Neutrophil (primary cell): ENCODE measurements at regions not wholly inside any gene's neighbourhood (a gene's known extent, or its start where the extent isn't known, plus 50 kb on each side); places are given as distances from the start of the nearest gene placed in this dataset.

Experiments used
- H3K27ac ChIP-seq: fragments of 200-600 bp; sonication (generic); 2 replicates; pipeline ENCODE4 v1.5.1; 2016; ENCODE audit warnings: mild to moderate bottlenecking, moderate library complexity
- H3K27me3 ChIP-seq: fragments of 200-600 bp; sonication (generic); 2 replicates; pipeline ENCODE4 v1.6.0; 2016; ENCODE audit warnings: mild to moderate bottlenecking
- H3K36me3 ChIP-seq: fragments of 200-600 bp; sonication (generic); 2 replicates; pipeline ENCODE4 v1.5.1; 2017
- H3K4me1 ChIP-seq, 2 experiments: fragments of 200-600 bp in 1 of 2; sonication (generic) in 1 of 2; 1 replicate in 1 of 2; 2 replicates in 1 of 2; pipeline versions ENCODE4 v1.5.1 to v1.6.1; 2013 to 2016; ENCODE audit warnings: low read depth in 1 of 2, low read length in 1 of 2, mild to moderate bottlenecking in 1 of 2, moderate library complexity in 1 of 2; ENCODE audit not compliant: control insufficient read depth in 1 of 2, insufficient read depth in 1 of 2
- H3K4me3 ChIP-seq, 2 experiments: fragments of 200-600 bp in 1 of 2; sonication (generic) in 1 of 2; 1 replicate in 1 of 2; 2 replicates in 1 of 2; pipeline ENCODE4 v1.5.1; 2013 to 2016; ENCODE audit warnings: low read depth in 1 of 2, low read length in 1 of 2, mild to moderate bottlenecking in 1 of 2, moderate library complexity in 1 of 2
- H3K9me3 ChIP-seq: fragments of 200-600 bp; sonication (generic); 2 replicates; pipeline ENCODE4 v1.5.1; 2016
- TF ChIP-seq, protein P1 (sequence below): fragments of 200-600 bp; sonication (generic); IDR thresholded peaks from 2 replicates; pipeline ENCODE4 v1.5.1; 2016; ENCODE audit warnings: antibody characterized with exemption

GRCh38 chr1:25137521-25138395 lies 94.5 kb downstream of the SYF2 start:
- TF ChIP-seq, protein P1, sequence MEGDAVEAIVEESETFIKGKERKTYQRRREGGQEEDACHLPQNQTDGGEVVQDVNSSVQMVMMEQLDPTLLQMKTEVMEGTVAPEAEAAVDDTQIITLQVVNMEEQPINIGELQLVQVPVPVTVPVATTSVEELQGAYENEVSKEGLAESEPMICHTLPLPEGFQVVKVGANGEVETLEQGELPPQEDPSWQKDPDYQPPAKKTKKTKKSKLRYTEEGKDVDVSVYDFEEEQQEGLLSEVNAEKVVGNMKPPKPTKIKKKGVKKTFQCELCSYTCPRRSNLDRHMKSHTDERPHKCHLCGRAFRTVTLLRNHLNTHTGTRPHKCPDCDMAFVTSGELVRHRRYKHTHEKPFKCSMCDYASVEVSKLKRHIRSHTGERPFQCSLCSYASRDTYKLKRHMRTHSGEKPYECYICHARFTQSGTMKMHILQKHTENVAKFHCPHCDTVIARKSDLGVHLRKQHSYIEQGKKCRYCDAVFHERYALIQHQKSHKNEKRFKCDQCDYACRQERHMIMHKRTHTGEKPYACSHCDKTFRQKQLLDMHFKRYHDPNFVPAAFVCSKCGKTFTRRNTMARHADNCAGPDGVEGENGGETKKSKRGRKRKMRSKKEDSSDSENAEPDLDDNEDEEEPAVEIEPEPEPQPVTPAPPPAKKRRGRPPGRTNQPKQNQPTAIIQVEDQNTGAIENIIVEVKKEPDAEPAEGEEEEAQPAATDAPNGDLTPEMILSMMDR: no peak
- Histone ChIP-seq H3K27me3 (no peaks in the 10 kb centered on the region), H3K4me1 (peaks cover 17 to 19% of the 10 kb centered on the region in 2 experiments)

DNA sequence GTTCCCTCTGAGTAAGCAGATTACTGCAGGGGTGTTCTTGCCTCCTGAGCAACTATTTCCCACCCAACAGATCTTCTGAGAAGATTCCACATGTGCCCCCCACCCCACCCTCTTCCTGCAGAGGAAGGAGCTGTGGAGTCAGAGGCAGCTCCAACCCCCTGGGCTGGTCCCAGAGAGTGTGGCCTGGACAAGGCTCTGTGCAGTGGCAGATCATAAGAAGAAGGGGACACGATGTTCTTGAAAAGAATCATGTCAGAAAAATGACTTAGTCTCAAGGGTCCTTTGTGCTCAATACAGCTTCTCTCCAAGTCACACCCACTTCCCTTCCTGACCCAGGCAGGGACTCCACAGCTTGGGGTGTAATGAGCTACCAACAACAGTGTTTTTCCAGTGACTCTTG lies 95.2 kb downstream of the SYF2 start:
- Histone ChIP-seq H3K4me1 (peaks cover 24 to 25% of the 10 kb centered on the region in 2 experiments), H3K4me3 (no peak overlapping the region), H3K9me3 (no peaks in the 10 kb centered on the region), H3K27me3 (no peaks in the 10 kb centered on the region), H3K27ac (no peak overlapping the region), H3K36me3 (no peaks in the 10 kb centered on the region)
- TF ChIP-seq, protein P1: no peak

More at GRCh38 chr1:25137521-25138395, 94.5 kb downstream of the SYF2 start:
- H3K36me3 ChIP-seq: no peaks in the 10 kb centered on the region
- no peak overlapping the region for H3K4me3 ChIP-seq
- no peaks in the 10 kb centered on the region for H3K9me3 ChIP-seq
- no peak overlapping the region for H3K27ac ChIP-seq

- H3K4me3 ChIP-seq: no peak overlapping the region
Measured at GRCh38 chr1:25135909-25136308, 96.4 kb downstream of the SYF2 start.

DNA sequence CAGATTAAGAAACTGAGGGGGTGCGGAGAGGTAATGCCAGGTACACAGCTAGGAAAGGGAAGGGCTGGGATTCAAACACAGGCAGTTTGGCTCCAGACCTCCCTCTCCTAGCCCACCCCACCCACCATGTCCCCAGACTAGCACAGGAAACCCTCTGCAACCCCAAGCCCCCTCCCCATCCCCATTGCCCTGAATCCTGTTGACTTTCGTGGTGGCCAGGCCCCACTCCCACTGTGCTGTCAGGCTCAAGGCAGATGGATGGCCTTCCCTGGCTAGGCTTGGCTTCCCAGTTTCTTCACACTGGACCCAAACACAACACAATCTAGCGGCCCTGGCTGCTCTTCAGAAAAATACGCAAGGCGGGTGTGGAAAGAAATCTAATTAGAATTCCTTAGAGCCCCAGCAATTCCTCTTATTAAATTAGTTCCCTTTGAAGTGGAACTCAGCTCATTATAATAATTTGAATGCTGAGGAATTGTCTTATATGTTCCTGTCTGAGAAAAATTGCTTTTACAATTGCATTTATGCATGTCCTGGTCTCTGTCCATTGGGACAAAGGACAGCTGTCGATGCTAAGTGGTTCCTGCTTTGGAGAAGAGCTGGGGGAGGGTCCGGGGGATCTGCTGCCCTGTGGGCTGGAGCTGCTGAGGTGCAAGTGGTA lies 97.4 kb downstream of the SYF2 start:
- no peaks in the 10 kb centered on the region for H3K27me3 ChIP-seq
- TF ChIP-seq, protein P1: no peak
- H3K4me3 ChIP-seq: no peak overlapping the region
- no peaks in the 10 kb centered on the region for H3K9me3 ChIP-seq
- peaks cover 28 to 31% of the 10 kb centered on the region in 2 experiments for H3K4me1 ChIP-seq
- no peaks in the 10 kb centered on the region for H3K36me3 ChIP-seq
- no peak overlapping the region for H3K27ac ChIP-seq

More at GRCh38 chr1:25135909-25136308, 96.4 kb downstream of the SYF2 start:
- no peaks in the 10 kb centered on the region for H3K9me3 ChIP-seq
- H3K27me3 ChIP-seq: no peaks in the 10 kb centered on the region
- TF ChIP-seq, protein P1: no peak
- peaks cover 31 to 33% of the 10 kb centered on the region in 2 experiments for H3K4me1 ChIP-seq
- H3K36me3 ChIP-seq: no peaks in the 10 kb centered on the region
- no peak overlapping the region for H3K27ac ChIP-seq

- Histone ChIP-seq H3K4me1 (peaks cover 31 to 33% of the 10 kb centered on the region in 2 experiments), H3K9me3 (no peaks in the 10 kb centered on the region), H3K4me3 (no peak overlapping the region), H3K27ac (no peak overlapping the region), H3K36me3 (no peaks in the 10 kb centered on the region), H3K27me3 (no peaks in the 10 kb centered on the region)
- TF ChIP-seq, protein P1: no peak
Measured at GRCh38 chr1:25134307-25134706, 98.0 kb downstream of the SYF2 start.
